ENCODE measurements at regions not wholly inside any gene's neighbourhood (a gene's known extent, or its start where the extent isn't known, plus 50 kb on each side); places are given as distances from the start of the nearest gene placed in this dataset.
"Not testable (repeated sequence)": the region's sequence is repeated elsewhere in the genome, so short reads cannot be mapped to it uniquely, and the experiment has no call there.

DNA sequence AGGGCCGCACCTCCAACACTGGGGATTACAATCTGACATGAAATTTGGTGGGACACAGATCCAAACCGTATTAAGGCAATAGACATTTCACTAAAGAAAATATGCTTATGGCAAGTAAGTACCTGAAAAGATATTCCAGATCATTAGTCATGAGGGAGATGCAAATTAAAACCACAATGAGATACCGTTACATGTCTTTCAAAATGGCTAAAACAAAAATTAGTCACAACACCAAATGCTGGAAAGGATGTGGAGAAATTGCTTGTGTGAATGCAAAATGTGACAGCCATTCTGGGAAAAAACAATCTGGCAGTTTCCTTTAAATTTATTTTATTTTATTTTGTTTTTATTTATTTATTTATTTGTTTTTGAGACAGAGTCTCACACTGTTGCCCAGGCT is 82.3 kb upstream of the PTGDR start:
- Histone ChIP-seq H3K27ac (no peak overlapping the region), H3K4me2 (no peak overlapping the region), H2AFZ (ENCODE audit: low read depth) (no peak overlapping the region), H3K9ac (no peak overlapping the region), H3K4me3 (IDR thresholded peaks at IDR 0.05; ENCODE audit: insufficient read depth, low read depth, low read length) (no peak overlapping the region), H3K36me3 (ENCODE audit: insufficient read depth) (no peaks in the 10 kb centered on the region), H3K4me1 (ENCODE audit: low read depth, poor library complexity, severe bottlenecking) (no peaks in the 10 kb centered on the region), H3K79me2 (ENCODE audit: insufficient read depth, low read depth) (no peaks in the 10 kb centered on the region), H3K27me3 (ENCODE audit: insufficient read depth, low read depth) (no peaks in the 10 kb centered on the region), H4K20me1 (ENCODE audit: insufficient read depth) (no peaks in the 10 kb centered on the region)
- no peak for TF ChIP-seq CTCF (conservative IDR thresholded peaks at IDR 0.05; ENCODE audit: low read depth, low read length)

GRCh38 chr14:52182853-52183252 is 84.6 kb upstream of the PTGDR start:
- Histone ChIP-seq H3K4me3 (IDR thresholded peaks at IDR 0.05; ENCODE audit: insufficient read depth, low read depth, low read length) (no peak overlapping the region), H3K27ac (no peak overlapping the region), H3K36me3 (ENCODE audit: insufficient read depth) (no peaks in the 10 kb centered on the region), H2AFZ (ENCODE audit: low read depth) (no peak overlapping the region), H3K79me2 (ENCODE audit: insufficient read depth, low read depth) (no peaks in the 10 kb centered on the region), H3K4me1 (ENCODE audit: low read depth, poor library complexity, severe bottlenecking) (no peaks in the 10 kb centered on the region), H4K20me1 (ENCODE audit: insufficient read depth) (no peaks in the 10 kb centered on the region), H3K4me2 (no peak overlapping the region), H3K27me3 (ENCODE audit: insufficient read depth, low read depth) (no peaks in the 10 kb centered on the region), H3K9ac (no peak overlapping the region)
- no peak for TF ChIP-seq CTCF (conservative IDR thresholded peaks at IDR 0.05; ENCODE audit: low read depth, low read length)

- Histone ChIP-seq H3K27me3 (ENCODE audit: insufficient read depth, low read depth) (no peaks in the 10 kb centered on the region), H4K20me1 (ENCODE audit: insufficient read depth) (no peaks in the 10 kb centered on the region), H3K4me3 (IDR thresholded peaks at IDR 0.05; ENCODE audit: insufficient read depth, low read depth, low read length) (no peak overlapping the region), H3K27ac (no peak overlapping the region), H3K36me3 (ENCODE audit: insufficient read depth) (no peaks in the 10 kb centered on the region), H3K9ac (no peak overlapping the region), H3K79me2 (ENCODE audit: insufficient read depth, low read depth) (no peaks in the 10 kb centered on the region), H3K4me1 (ENCODE audit: low read depth, poor library complexity, severe bottlenecking) (no peaks in the 10 kb centered on the region), H3K4me2 (no peak overlapping the region), H2AFZ (ENCODE audit: low read depth) (no peak overlapping the region)
- no peak for TF ChIP-seq CTCF (conservative IDR thresholded peaks at IDR 0.05; ENCODE audit: low read depth, low read length)
These were observed 88.2 kb upstream of the PTGDR start for GRCh38 chr14:52179141-52179790.

- TF ChIP-seq CTCF (conservative IDR thresholded peaks at IDR 0.05; ENCODE audit: low read depth, low read length), result no peak
- H3K27ac ChIP-seq, result no peak overlapping the region
- H2AFZ ChIP-seq (ENCODE audit: low read depth), result no peak overlapping the region
- H4K20me1 ChIP-seq (ENCODE audit: insufficient read depth), result no peaks in the 10 kb centered on the region
- H3K79me2 ChIP-seq (ENCODE audit: insufficient read depth, low read depth), result no peaks in the 10 kb centered on the region
- H3K4me2 ChIP-seq, result no peak overlapping the region
- no peak overlapping the region for H3K9ac ChIP-seq
- no peaks in the 10 kb centered on the region for H3K27me3 ChIP-seq (ENCODE audit: insufficient read depth, low read depth)
- H3K36me3 ChIP-seq (ENCODE audit: insufficient read depth), result no peaks in the 10 kb centered on the region
- no peak overlapping the region for H3K4me3 ChIP-seq (IDR thresholded peaks at IDR 0.05; ENCODE audit: insufficient read depth, low read depth, low read length)
- H3K4me1 ChIP-seq (ENCODE audit: low read depth, poor library complexity, severe bottlenecking), result no peaks in the 10 kb centered on the region
These were observed 91.5 kb upstream of the PTGDR start for GRCh38 chr14:52175982-52176502.

GRCh38 chr14:52171932-52172331 is 95.6 kb upstream of the PTGDR start:
- not testable (repeated sequence) for H3K27ac ChIP-seq; H3K79me2 ChIP-seq (ENCODE audit: insufficient read depth, low read depth); H3K4me2 ChIP-seq; H3K4me3 ChIP-seq (IDR thresholded peaks at IDR 0.05; ENCODE audit: insufficient read depth, low read depth, low read length); H3K9ac ChIP-seq; H4K20me1 ChIP-seq (ENCODE audit: insufficient read depth); H2AFZ ChIP-seq (ENCODE audit: low read depth); H3K4me1 ChIP-seq (ENCODE audit: low read depth, poor library complexity, severe bottlenecking); H3K36me3 ChIP-seq (ENCODE audit: insufficient read depth); H3K27me3 ChIP-seq (ENCODE audit: insufficient read depth, low read depth)
